ENCODE measurements at regions not wholly inside any gene's neighbourhood (a gene's known extent, or its start where the extent isn't known, plus 50 kb on each side); places are given as distances from the start of the nearest gene placed in this dataset.

GRCh38 chr17:70558821-70559220 lies 389.5 kb downstream of the KCNJ2 start:
- H3K27ac ChIP-seq: no peak overlapping the region
- TF ChIP-seq ZFX (IDR thresholded peaks at IDR 0.05): no peak
- TF ChIP-seq, protein P1, sequence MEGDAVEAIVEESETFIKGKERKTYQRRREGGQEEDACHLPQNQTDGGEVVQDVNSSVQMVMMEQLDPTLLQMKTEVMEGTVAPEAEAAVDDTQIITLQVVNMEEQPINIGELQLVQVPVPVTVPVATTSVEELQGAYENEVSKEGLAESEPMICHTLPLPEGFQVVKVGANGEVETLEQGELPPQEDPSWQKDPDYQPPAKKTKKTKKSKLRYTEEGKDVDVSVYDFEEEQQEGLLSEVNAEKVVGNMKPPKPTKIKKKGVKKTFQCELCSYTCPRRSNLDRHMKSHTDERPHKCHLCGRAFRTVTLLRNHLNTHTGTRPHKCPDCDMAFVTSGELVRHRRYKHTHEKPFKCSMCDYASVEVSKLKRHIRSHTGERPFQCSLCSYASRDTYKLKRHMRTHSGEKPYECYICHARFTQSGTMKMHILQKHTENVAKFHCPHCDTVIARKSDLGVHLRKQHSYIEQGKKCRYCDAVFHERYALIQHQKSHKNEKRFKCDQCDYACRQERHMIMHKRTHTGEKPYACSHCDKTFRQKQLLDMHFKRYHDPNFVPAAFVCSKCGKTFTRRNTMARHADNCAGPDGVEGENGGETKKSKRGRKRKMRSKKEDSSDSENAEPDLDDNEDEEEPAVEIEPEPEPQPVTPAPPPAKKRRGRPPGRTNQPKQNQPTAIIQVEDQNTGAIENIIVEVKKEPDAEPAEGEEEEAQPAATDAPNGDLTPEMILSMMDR (conservative IDR thresholded peaks at IDR 0.05): no peak

- no peak overlapping the region for H3K27ac ChIP-seq
- TF ChIP-seq ZFX (IDR thresholded peaks at IDR 0.05): no peak
- TF ChIP-seq, protein P1 (conservative IDR thresholded peaks at IDR 0.05): no peak
Measured at GRCh38 chr17:70560471-70560870, 391.1 kb downstream of the KCNJ2 start.

- no peak overlapping the region for H3K27ac ChIP-seq
- no peak for TF ChIP-seq ZFX (IDR thresholded peaks at IDR 0.05)
- TF ChIP-seq, protein P1 (conservative IDR thresholded peaks at IDR 0.05): no peak
Measured at GRCh38 chr17:70562137-70562536, 392.8 kb downstream of the KCNJ2 start.

- TF ChIP-seq, protein P1 (conservative IDR thresholded peaks at IDR 0.05): no peak
- no peak overlapping the region for H3K27ac ChIP-seq
Measured at GRCh38 chr17:70563281-70563820, 394.0 kb downstream of the KCNJ2 start.

DNA sequence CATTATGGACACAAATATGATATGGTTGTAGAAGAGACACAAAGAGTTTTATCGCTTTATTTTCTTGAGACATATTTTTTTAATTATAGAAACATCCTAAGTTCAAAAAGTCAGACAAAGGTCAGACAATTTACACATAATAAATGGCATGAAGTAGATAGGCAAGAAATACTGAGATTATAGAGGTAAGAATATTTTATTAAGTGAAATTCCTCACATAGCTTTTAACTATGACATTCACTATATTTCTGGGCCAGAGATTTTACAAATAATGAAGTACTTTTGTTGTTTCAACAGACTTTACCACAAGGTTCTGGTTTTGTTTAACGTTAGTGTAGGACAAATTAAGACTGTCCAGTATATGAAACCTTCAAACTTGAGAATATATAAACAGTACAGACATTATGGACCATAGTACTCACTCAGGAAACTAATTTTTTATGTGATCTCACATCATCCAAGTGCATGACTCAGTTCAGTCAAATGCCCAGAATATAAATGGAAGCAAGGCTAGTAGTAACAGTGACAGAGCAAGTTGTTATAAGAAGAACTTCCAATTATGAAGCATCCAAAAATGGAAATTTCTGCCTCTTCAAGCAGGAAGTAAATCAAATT lies 394.8 kb downstream of the KCNJ2 start:
- no peak overlapping the region for H3K27ac ChIP-seq
- TF ChIP-seq, protein P1 (conservative IDR thresholded peaks at IDR 0.05): no peak
- TF ChIP-seq ZFX (IDR thresholded peaks at IDR 0.05): no peak

GRCh38 chr17:70569128-70569527 lies 399.8 kb downstream of the KCNJ2 start:
- TF ChIP-seq ZFX (IDR thresholded peaks at IDR 0.05): no peak
- TF ChIP-seq, protein P1 (conservative IDR thresholded peaks at IDR 0.05): no peak
- no peak overlapping the region for H3K27ac ChIP-seq

DNA sequence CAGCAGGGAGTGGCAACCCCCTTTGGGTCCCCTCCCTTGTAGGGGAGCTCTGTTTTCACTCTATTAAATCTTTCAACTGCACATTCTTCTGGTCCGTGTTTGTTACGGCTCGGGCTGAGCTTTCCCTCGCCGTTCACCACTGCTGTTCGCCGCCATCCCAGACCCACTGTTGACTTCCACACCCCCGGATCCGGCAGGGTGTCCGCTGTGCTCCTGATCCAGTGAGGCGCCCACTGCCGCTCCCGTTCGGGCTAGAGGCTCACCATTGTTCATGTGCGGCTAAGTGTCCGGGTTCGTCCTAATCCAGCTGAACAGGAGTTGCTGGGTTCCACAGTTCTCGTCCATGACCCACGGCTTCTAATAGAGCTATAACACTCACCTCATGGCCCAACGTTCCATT lies 408.1 kb downstream of the KCNJ2 start:
- H3K27ac ChIP-seq: no peak overlapping the region
- TF ChIP-seq, protein P1 (conservative IDR thresholded peaks at IDR 0.05): no peak
- no peak for TF ChIP-seq ZFX (IDR thresholded peaks at IDR 0.05)
